ENCODE measurements at regions not wholly inside any gene's neighbourhood (a gene's known extent, or its start where the extent isn't known, plus 50 kb on each side); places are given as distances from the start of the nearest gene placed in this dataset.
A peak's percentile ranks its signal among the peaks of the same experiment; 100 is the strongest.
"Not testable (repeated sequence)": the region's sequence is repeated elsewhere in the genome, so short reads cannot be mapped to it uniquely, and the experiment has no call there.

GRCh38 chr1:164165466-164165865 is 393.5 kb upstream of the PBX1 start:
- ChIA-PET POLR2A (interaction anchor here (0.7 kb wide), 1 partner anchor 864 kb away, joined by 3 read pairs; no protein-coding TSS in a partner anchor), CTCF (interaction anchor here (0.6 kb wide), 1 partner anchor 610 kb away, joined by 4 read pairs; no protein-coding TSS in a partner anchor)
- Histone ChIP-seq H3K36me3 (ENCODE audit: control insufficient read depth in 2 of 2, insufficient read depth in 1 of 2, low read length in 2 of 2) (no peaks in the 10 kb centered on the region), H3K4me3 (ENCODE audit: low read depth, low read length) (no peak overlapping the region), H3K9me3 (ENCODE audit: control insufficient read depth, insufficient read depth, low read depth, low read length) (no peaks in the 10 kb centered on the region), H3K27ac (ENCODE audit: extremely low read depth, low read depth, low read length) (no peak overlapping the region), H3K4me1 (ENCODE audit: control insufficient read depth, insufficient read depth, low read length) (no peaks in the 10 kb centered on the region)
- TF ChIP-seq ATF2 (tag by site-specific recombination; IDR thresholded peaks at IDR 0.05; ENCODE audit: low read depth) = peak; percentile 53
- no peak for TF ChIP-seq ZNF184 (tag by site-specific recombination; IDR thresholded peaks at IDR 0.05)
- TF ChIP-seq ZNF302 (tag by site-specific recombination; IDR thresholded peaks at IDR 0.05; ENCODE audit: low read depth) = no peak

- H3K4me1 ChIP-seq (ENCODE audit: control insufficient read depth, insufficient read depth, low read length); POLR2A ChIA-PET; H3K27ac ChIP-seq (ENCODE audit: extremely low read depth, low read depth, low read length); H3K36me3 ChIP-seq (ENCODE audit: control insufficient read depth in 2 of 2, insufficient read depth in 1 of 2, low read length in 2 of 2); H3K4me3 ChIP-seq (ENCODE audit: low read depth, low read length); H3K9me3 ChIP-seq (ENCODE audit: control insufficient read depth, insufficient read depth, low read depth, low read length): not testable (repeated sequence)
- TF ChIP-seq ZNF654 (tag by site-specific recombination; IDR thresholded peaks at IDR 0.05; ENCODE audit: low read depth) (peak; percentile 73), ZSCAN30 (tag by site-specific recombination; IDR thresholded peaks at IDR 0.05) (peak; percentile 48; the same call in 1 of the 2 replicates), ZNF768 (tag by site-specific recombination; IDR thresholded peaks at IDR 0.05) (peak; percentile 45; the same call in 1 of the 2 replicates), CTCF (tag by site-specific recombination; IDR thresholded peaks at IDR 0.05) (peak; percentile 43; the same call in 1 of the 2 replicates)
- CTCF ChIA-PET = interaction anchor here (0.5 to 1.3 kb wide), 12 partner anchors 12 to 907 kb away, joined by 3 to 11 read pairs (median 3); no protein-coding TSS in a partner anchor
Measured at GRCh38 chr1:164166454-164166853, 392.5 kb upstream of the PBX1 start.

GRCh38 chr1:164177118-164177517 is 381.9 kb upstream of the PBX1 start:
- H3K36me3 ChIP-seq (ENCODE audit: control insufficient read depth in 2 of 2, insufficient read depth in 1 of 2, low read length in 2 of 2) = no peaks in the 10 kb centered on the region
- no peak overlapping the region for H3K27ac ChIP-seq (ENCODE audit: extremely low read depth, low read depth, low read length)
- H3K4me1 ChIP-seq (ENCODE audit: control insufficient read depth, insufficient read depth, low read length) = no peaks in the 10 kb centered on the region
- TF ChIP-seq ZNF2 (tag by site-specific recombination; IDR thresholded peaks at IDR 0.05) = no peak
- TF ChIP-seq ZNF777 (tag by site-specific recombination; IDR thresholded peaks at IDR 0.05; ENCODE audit: borderline replicate concordance) = no peak
- no peak for TF ChIP-seq ZNF48 (tag by site-specific recombination; IDR thresholded peaks at IDR 0.05)
- TF ChIP-seq REPIN1 (tag by site-specific recombination; IDR thresholded peaks at IDR 0.05; ENCODE audit: low read depth) = no peak
- TF ChIP-seq ZNF221 (tag by site-specific recombination; IDR thresholded peaks at IDR 0.05; ENCODE audit: borderline replicate concordance) = no peak
- TF ChIP-seq ZFHX2 (tag by site-specific recombination; conservative IDR thresholded peaks at IDR 0.05) = no peak
- no peak for TF ChIP-seq ZXDB (tag by site-specific recombination; IDR thresholded peaks at IDR 0.05)
- TF ChIP-seq ZNF473 (tag by site-specific recombination; IDR thresholded peaks at IDR 0.05) = no peak
- TF ChIP-seq ZNF837 (tag by site-specific recombination; IDR thresholded peaks at IDR 0.05) = no peak
- TF ChIP-seq ZNF639 (tag by site-specific recombination; IDR thresholded peaks at IDR 0.05) = no peak
- no peak for TF ChIP-seq ZNF416 (tag by site-specific recombination; IDR thresholded peaks at IDR 0.05)
- no peak for TF ChIP-seq ZNF311 (tag by site-specific recombination; IDR thresholded peaks at IDR 0.05; ENCODE audit: borderline replicate concordance)
- no peaks in the 10 kb centered on the region for H3K9me3 ChIP-seq (ENCODE audit: control insufficient read depth, insufficient read depth, low read depth, low read length)
- CTCF ChIA-PET = no interaction called here
- H3K4me3 ChIP-seq (ENCODE audit: low read depth, low read length) = no peak overlapping the region
- POLR2A ChIA-PET = no interaction called here

Data from HEK293 (cell line).